Stromal cell of bone marrow (primary cell): ENCODE measurements at regions not wholly inside any gene's neighbourhood (a gene's known extent, or its start where the extent isn't known, plus 50 kb on each side); places are given as distances from the start of the nearest gene placed in this dataset.
"Not testable (repeated sequence)": the region's sequence is repeated elsewhere in the genome, so short reads cannot be mapped to it uniquely, and the experiment has no call there.

Source experiments
- DNase-seq: peaks from one replicate; pipeline ENCODE4 v3.0.0-alpha.2; 2012; ENCODE audit warnings: low read depth

GRCh38 chr22:22803285-22803853, 84.2 kb upstream of the IGLL5 start:
- DNase-seq = no peak

- no peak for DNase-seq
Observed at GRCh38 chr22:22810018-22810427, 77.6 kb upstream of the IGLL5 start.

GRCh38 chr22:22810471-22810870, 77.1 kb upstream of the IGLL5 start:
- DNase-seq = no peak

- DNase-seq = no peak
Observed at GRCh38 chr22:22811016-22812009, 76.3 kb upstream of the IGLL5 start.

- DNase-seq = no peak
Observed at GRCh38 chr22:22812031-22812905, 75.3 kb upstream of the IGLL5 start.

- no peak for DNase-seq
Observed at GRCh38 chr22:22813126-22814075, 74.2 kb upstream of the IGLL5 start.

GRCh38 chr22:22814666-22815396, 72.8 kb upstream of the IGLL5 start:
- DNase-seq = no peak

- no peak for DNase-seq
Observed at GRCh38 chr22:22815397-22816170, 72.0 kb upstream of the IGLL5 start.

- DNase-seq = no peak
Observed at GRCh38 chr22:22816171-22816514, 71.5 kb upstream of the IGLL5 start.

- no peak for DNase-seq
Observed at GRCh38 chr22:22816766-22817410, 70.7 kb upstream of the IGLL5 start.

- no peak for DNase-seq
Observed at GRCh38 chr22:22817468-22818201, 70.0 kb upstream of the IGLL5 start.

GRCh38 chr22:22818202-22818538, 69.4 kb upstream of the IGLL5 start:
- no peak for DNase-seq

- no peak for DNase-seq
Observed at GRCh38 chr22:22818861-22819855, 68.5 kb upstream of the IGLL5 start.

GRCh38 chr22:22820076-22820475, 67.5 kb upstream of the IGLL5 start:
- DNase-seq = no peak

GRCh38 chr22:22820626-22821025, 67.0 kb upstream of the IGLL5 start:
- no peak for DNase-seq

- DNase-seq = no peak
Observed at GRCh38 chr22:22821340-22821739, 66.3 kb upstream of the IGLL5 start.

GRCh38 chr22:22822106-22822505, 65.5 kb upstream of the IGLL5 start:
- DNase-seq = no peak

GRCh38 chr22:22822553-22822952, 65.1 kb upstream of the IGLL5 start:
- not testable (repeated sequence) for DNase-seq
